ENCODE measurements at regions not wholly inside any gene's neighbourhood (a gene's known extent, or its start where the extent isn't known, plus 50 kb on each side); places are given as distances from the start of the nearest gene placed in this dataset.
"Not testable (repeated sequence)": the region's sequence is repeated elsewhere in the genome, so short reads cannot be mapped to it uniquely, and the experiment has no call there.

GRCh38 chr6:157727629-157728182, 95.3 kb upstream of the SNX9 start:
- DNase-seq (ENCODE audit: low spot score) = no peak

- no peak for DNase-seq (ENCODE audit: low spot score)
These were observed 94.7 kb upstream of the SNX9 start for GRCh38 chr6:157728183-157728881.

GRCh38 chr6:157731221-157731620, 91.8 kb upstream of the SNX9 start:
- DNase-seq (ENCODE audit: low spot score) = no peak

GRCh38 chr6:157732007-157732406, 91.0 kb upstream of the SNX9 start:
- DNase-seq (ENCODE audit: low spot score) = no peak

GRCh38 chr6:157732416-157733161, 90.5 kb upstream of the SNX9 start:
- no peak for DNase-seq (ENCODE audit: low spot score)

- DNase-seq (ENCODE audit: low spot score) = not testable (repeated sequence)
These were observed 86.5 kb upstream of the SNX9 start for GRCh38 chr6:157736555-157736954.

GRCh38 chr6:157741321-157741947, 81.6 kb upstream of the SNX9 start:
- DNase-seq (ENCODE audit: low spot score) = no peak

GRCh38 chr6:157741948-157742556, 81.0 kb upstream of the SNX9 start:
- DNase-seq (ENCODE audit: low spot score) = no peak

- no peak for DNase-seq (ENCODE audit: low spot score)
These were observed 78.9 kb upstream of the SNX9 start for GRCh38 chr6:157744102-157744601.

GRCh38 chr6:157746897-157747296, 76.1 kb upstream of the SNX9 start:
- DNase-seq (ENCODE audit: low spot score) = no peak

GRCh38 chr6:157747370-157747769, 75.7 kb upstream of the SNX9 start:
- no peak for DNase-seq (ENCODE audit: low spot score)

- no peak for DNase-seq (ENCODE audit: low spot score)
These were observed 74.0 kb upstream of the SNX9 start for GRCh38 chr6:157748839-157749571.

- DNase-seq (ENCODE audit: low spot score) = not testable (repeated sequence)
These were observed 72.1 kb upstream of the SNX9 start for GRCh38 chr6:157750973-157751372.

GRCh38 chr6:157751547-157752200, 71.4 kb upstream of the SNX9 start:
- no peak for DNase-seq (ENCODE audit: low spot score)

GRCh38 chr6:157752879-157753278, 70.2 kb upstream of the SNX9 start:
- DNase-seq (ENCODE audit: low spot score) = not testable (repeated sequence)

- DNase-seq (ENCODE audit: low spot score) = no peak
These were observed 69.8 kb upstream of the SNX9 start for GRCh38 chr6:157753291-157753690.

- DNase-seq (ENCODE audit: low spot score) = not testable (repeated sequence)
These were observed 69.2 kb upstream of the SNX9 start for GRCh38 chr6:157753801-157754200.

- no peak for DNase-seq (ENCODE audit: low spot score)
These were observed 68.7 kb upstream of the SNX9 start for GRCh38 chr6:157754351-157754750.

- no peak for DNase-seq (ENCODE audit: low spot score)
These were observed 67.9 kb upstream of the SNX9 start for GRCh38 chr6:157755032-157755745.

- no peak for DNase-seq (ENCODE audit: low spot score)
These were observed 67.2 kb upstream of the SNX9 start for GRCh38 chr6:157755746-157756411.
